ENCODE measurements at regions not wholly inside any gene's neighbourhood (a gene's known extent, or its start where the extent isn't known, plus 50 kb on each side); places are given as distances from the start of the nearest gene placed in this dataset.

DNA sequence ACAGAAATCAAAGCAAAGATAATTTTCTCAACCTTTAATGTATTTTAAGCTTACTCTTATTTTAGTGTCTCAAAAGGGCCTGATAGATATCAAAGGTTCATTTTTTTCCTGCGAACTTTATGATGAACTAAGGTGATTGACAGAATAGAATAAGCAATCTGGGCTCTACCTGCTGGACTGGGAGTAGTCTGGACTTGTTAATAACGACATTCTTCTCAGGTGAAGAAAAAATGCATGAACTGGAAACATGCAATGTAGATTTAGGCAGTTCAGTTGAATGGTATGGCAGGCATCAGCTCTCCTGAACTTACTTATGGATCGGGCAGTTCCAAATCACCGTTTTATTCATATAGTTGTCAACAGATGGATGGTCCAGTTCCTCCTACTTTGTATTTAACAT is 189.7 kb upstream of the ZBTB20 start:
- Histone ChIP-seq H3K36me3 (ENCODE audit: insufficient read depth, low read length, poor library complexity, severe bottlenecking) (no peaks in the 10 kb centered on the region), H3K4me3 (ENCODE audit: low read depth, low read length, poor library complexity, severe bottlenecking) (no peak overlapping the region), H3K9me3 (ENCODE audit: low read depth, low read length, poor library complexity, severe bottlenecking) (no peaks in the 10 kb centered on the region), H3K4me1 (ENCODE audit: insufficient read depth, low read length, poor library complexity, severe bottlenecking) (no peaks in the 10 kb centered on the region), H3K27ac (ENCODE audit: low read depth, low read length, poor library complexity, severe bottlenecking) (no peak overlapping the region), H3K27me3 (replicated peaks; ENCODE audit: insufficient read depth, low read depth, low read length, poor library complexity) (no peaks in the 10 kb centered on the region)
- POLR2A ChIA-PET (ENCODE audit: low non-redundant PET) = interaction anchor here (0.6 kb wide), 1 partner anchor 39 kb away, joined by 3 read pairs; no protein-coding TSS in a partner anchor
- no peak for DNase-seq (ENCODE audit: low spot score)
- TF ChIP-seq, protein P1, sequence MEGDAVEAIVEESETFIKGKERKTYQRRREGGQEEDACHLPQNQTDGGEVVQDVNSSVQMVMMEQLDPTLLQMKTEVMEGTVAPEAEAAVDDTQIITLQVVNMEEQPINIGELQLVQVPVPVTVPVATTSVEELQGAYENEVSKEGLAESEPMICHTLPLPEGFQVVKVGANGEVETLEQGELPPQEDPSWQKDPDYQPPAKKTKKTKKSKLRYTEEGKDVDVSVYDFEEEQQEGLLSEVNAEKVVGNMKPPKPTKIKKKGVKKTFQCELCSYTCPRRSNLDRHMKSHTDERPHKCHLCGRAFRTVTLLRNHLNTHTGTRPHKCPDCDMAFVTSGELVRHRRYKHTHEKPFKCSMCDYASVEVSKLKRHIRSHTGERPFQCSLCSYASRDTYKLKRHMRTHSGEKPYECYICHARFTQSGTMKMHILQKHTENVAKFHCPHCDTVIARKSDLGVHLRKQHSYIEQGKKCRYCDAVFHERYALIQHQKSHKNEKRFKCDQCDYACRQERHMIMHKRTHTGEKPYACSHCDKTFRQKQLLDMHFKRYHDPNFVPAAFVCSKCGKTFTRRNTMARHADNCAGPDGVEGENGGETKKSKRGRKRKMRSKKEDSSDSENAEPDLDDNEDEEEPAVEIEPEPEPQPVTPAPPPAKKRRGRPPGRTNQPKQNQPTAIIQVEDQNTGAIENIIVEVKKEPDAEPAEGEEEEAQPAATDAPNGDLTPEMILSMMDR (conservative IDR thresholded peaks at IDR 0.05; ENCODE audit: low read depth, low read length) = no peak
- TF ChIP-seq EZH2 (IDR thresholded peaks at IDR 0.05; ENCODE audit: borderline replicate concordance, low read depth, low read length, poor library complexity, severe bottlenecking) = no peak
- CTCF ChIA-PET = no interaction called here
- intact Hi-C loops (cut with micrococcal nuclease; ENCODE audit: unreplicated experiment) = no loop called here
- BruUV-seq (replicated peaks) = no TSS peak

DNA sequence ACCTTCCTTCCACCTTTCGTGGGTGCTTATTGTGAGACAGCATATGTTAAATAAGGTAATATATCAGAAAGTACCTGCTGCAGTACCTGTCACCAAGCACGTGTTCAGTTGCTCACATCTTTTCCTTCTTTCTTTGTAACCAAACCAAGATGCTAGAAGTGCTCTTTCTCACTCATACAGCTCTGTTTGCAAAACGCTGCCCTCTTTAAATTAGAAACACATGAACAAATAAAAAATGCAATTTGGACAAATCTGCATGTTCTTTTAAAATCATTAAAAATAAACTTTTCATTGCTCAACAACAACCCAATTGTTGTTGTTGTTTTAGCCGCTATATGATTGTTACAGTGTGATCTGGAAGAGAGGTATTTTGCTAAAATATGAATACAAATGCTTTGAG is 193.5 kb upstream of the ZBTB20 start:
- no peaks in the 10 kb centered on the region for H3K9me3 ChIP-seq (ENCODE audit: low read depth, low read length, poor library complexity, severe bottlenecking)
- intact Hi-C loops (cut with micrococcal nuclease; ENCODE audit: unreplicated experiment) = no loop called here
- TF ChIP-seq, protein P1 (conservative IDR thresholded peaks at IDR 0.05; ENCODE audit: low read depth, low read length) = no peak
- TF ChIP-seq EZH2 (IDR thresholded peaks at IDR 0.05; ENCODE audit: borderline replicate concordance, low read depth, low read length, poor library complexity, severe bottlenecking) = no peak
- BruUV-seq (replicated peaks) = no TSS peak
- H3K4me1 ChIP-seq (ENCODE audit: insufficient read depth, low read length, poor library complexity, severe bottlenecking) = no peaks in the 10 kb centered on the region
- no peaks in the 10 kb centered on the region for H3K27me3 ChIP-seq (replicated peaks; ENCODE audit: insufficient read depth, low read depth, low read length, poor library complexity)
- H3K27ac ChIP-seq (ENCODE audit: low read depth, low read length, poor library complexity, severe bottlenecking) = no peak overlapping the region
- ChIA-PET POLR2A (ENCODE audit: low non-redundant PET) (no interaction called here), CTCF (no interaction called here)
- H3K36me3 ChIP-seq (ENCODE audit: insufficient read depth, low read length, poor library complexity, severe bottlenecking) = no peaks in the 10 kb centered on the region
- no peak for DNase-seq (ENCODE audit: low spot score)
- H3K4me3 ChIP-seq (ENCODE audit: low read depth, low read length, poor library complexity, severe bottlenecking) = no peak overlapping the region

DNA sequence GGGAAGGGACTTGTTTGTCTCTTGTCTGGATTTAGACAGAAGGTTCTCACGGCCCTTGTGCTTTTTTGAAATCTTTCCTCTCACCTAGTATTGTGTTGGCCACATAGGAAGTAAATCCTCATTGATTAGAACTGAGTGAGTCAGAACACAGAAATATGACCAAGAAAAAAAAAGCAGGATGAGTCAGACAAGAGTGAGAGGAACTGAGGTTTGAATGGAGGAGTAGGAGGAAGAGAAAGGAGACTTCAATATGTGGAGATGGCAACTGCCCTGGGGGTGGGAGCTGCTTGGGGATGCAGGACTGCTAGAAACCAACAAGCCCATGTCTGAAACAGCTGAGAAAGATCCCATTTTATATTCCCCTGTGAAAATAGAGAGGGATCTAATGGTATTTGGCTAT is 194.1 kb upstream of the ZBTB20 start:
- DNase-seq (ENCODE audit: low spot score) = no peak
- CTCF ChIA-PET = no interaction called here
- no peaks in the 10 kb centered on the region for H3K27me3 ChIP-seq (replicated peaks; ENCODE audit: insufficient read depth, low read depth, low read length, poor library complexity)
- TF ChIP-seq EZH2 (IDR thresholded peaks at IDR 0.05; ENCODE audit: borderline replicate concordance, low read depth, low read length, poor library complexity, severe bottlenecking) = no peak
- no peaks in the 10 kb centered on the region for H3K9me3 ChIP-seq (ENCODE audit: low read depth, low read length, poor library complexity, severe bottlenecking)
- no peaks in the 10 kb centered on the region for H3K36me3 ChIP-seq (ENCODE audit: insufficient read depth, low read length, poor library complexity, severe bottlenecking)
- BruUV-seq (replicated peaks) = no TSS peak
- POLR2A ChIA-PET (ENCODE audit: low non-redundant PET) = no interaction called here
- no peak overlapping the region for H3K4me3 ChIP-seq (ENCODE audit: low read depth, low read length, poor library complexity, severe bottlenecking)
- intact Hi-C loops (cut with micrococcal nuclease; ENCODE audit: unreplicated experiment) = no loop called here
- no peaks in the 10 kb centered on the region for H3K4me1 ChIP-seq (ENCODE audit: insufficient read depth, low read length, poor library complexity, severe bottlenecking)
- no peak overlapping the region for H3K27ac ChIP-seq (ENCODE audit: low read depth, low read length, poor library complexity, severe bottlenecking)

DNA sequence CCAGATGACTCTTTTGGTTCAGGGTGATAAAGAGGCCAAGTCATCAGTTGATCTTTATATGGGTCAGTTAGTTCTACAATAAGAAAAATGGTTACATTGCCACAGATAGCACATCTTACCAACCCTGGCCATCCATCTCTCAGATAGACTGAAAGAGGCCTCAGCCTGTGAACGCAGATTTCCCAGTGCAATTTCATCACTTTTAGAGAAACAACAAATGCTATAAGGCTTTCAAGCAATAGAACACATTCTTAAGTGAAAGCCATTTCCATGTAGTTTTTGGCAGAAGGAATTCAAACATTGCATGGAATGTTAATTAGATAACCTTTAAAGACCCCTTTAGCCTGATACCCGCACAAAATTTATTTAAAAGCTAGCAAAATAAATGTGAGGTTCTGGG is 200.6 kb upstream of the ZBTB20 start:
- POLR2A ChIA-PET (ENCODE audit: low non-redundant PET) = no interaction called here
- Histone ChIP-seq H3K4me1 (ENCODE audit: insufficient read depth, low read length, poor library complexity, severe bottlenecking) (no peaks in the 10 kb centered on the region), H3K4me3 (ENCODE audit: low read depth, low read length, poor library complexity, severe bottlenecking) (no peak overlapping the region), H3K27ac (ENCODE audit: low read depth, low read length, poor library complexity, severe bottlenecking) (no peak overlapping the region), H3K36me3 (ENCODE audit: insufficient read depth, low read length, poor library complexity, severe bottlenecking) (no peaks in the 10 kb centered on the region), H3K27me3 (replicated peaks; ENCODE audit: insufficient read depth, low read depth, low read length, poor library complexity) (no peaks in the 10 kb centered on the region), H3K9me3 (ENCODE audit: low read depth, low read length, poor library complexity, severe bottlenecking) (no peaks in the 10 kb centered on the region)
- intact Hi-C loops (cut with micrococcal nuclease; ENCODE audit: unreplicated experiment) = no loop called here
- TF ChIP-seq EZH2 (IDR thresholded peaks at IDR 0.05; ENCODE audit: borderline replicate concordance, low read depth, low read length, poor library complexity, severe bottlenecking) = no peak
- TF ChIP-seq, protein P1 (conservative IDR thresholded peaks at IDR 0.05; ENCODE audit: low read depth, low read length) = no peak
- CTCF ChIA-PET = no interaction called here
- DNase-seq (ENCODE audit: low spot score) = no peak
- no TSS peak for BruUV-seq (replicated peaks)

All from A673 (cell line).